ENCODE measurements at regions not wholly inside any gene's neighbourhood (a gene's known extent, or its start where the extent isn't known, plus 50 kb on each side); places are given as distances from the start of the nearest gene placed in this dataset.
A peak's percentile ranks its signal among the peaks of the same experiment; 100 is the strongest.

DNA sequence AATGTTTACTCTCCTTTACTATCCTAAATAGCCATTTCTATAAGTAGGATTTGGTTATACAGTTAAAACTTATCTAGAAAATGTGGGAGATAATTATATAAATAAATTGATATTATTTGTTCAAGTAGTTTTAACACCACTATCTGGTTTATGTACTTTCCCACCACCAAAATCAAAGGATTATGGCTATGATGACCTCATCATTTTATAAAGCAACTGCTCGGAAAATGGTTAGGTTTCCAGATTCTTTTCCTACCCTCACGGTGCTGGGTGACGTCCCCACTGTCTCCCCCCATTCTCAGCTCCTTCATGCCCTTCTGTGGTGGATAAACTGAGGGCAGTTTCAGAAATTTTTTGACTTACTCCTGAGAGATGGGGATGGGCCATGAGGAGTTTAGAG lies 1011.8 kb upstream of the ADGRL4 start:
- H2BK15ac ChIP-seq (ENCODE audit: low read depth, poor library complexity, severe bottlenecking) = no peak overlapping the region
- no peaks in the 10 kb centered on the region for H3K79me1 ChIP-seq (replicated peaks; ENCODE audit: low read length, poor library complexity, severe bottlenecking)
- H4K8ac ChIP-seq (ENCODE audit: low read length) = no peak overlapping the region
- H3K27ac ChIP-seq (ENCODE audit: low read length, poor library complexity, severe bottlenecking) = no peak overlapping the region
- no peak overlapping the region for H3K4me3 ChIP-seq (ENCODE audit: insufficient read depth in 1 of 2, low read depth in 1 of 2, low read length in 2 of 2)
- no peak overlapping the region for H3K18ac ChIP-seq (ENCODE audit: low read depth in 1 of 2, low read length in 2 of 2)
- no peaks in the 10 kb centered on the region for H3K36me3 ChIP-seq (ENCODE audit: control insufficient read depth in 1 of 2, insufficient read depth in 2 of 2, low read depth in 1 of 2, low read length in 2 of 2)
- no peak overlapping the region for H3K9ac ChIP-seq (ENCODE audit: low read length)
- H2AK5ac ChIP-seq (ENCODE audit: low read length, severe bottlenecking) = no peak overlapping the region
- no peak overlapping the region for H3K14ac ChIP-seq (ENCODE audit: low read length in 2 of 2)
- H3K4ac ChIP-seq (ENCODE audit: low read depth in 1 of 2, low read length in 2 of 2) = no peak overlapping the region
- no peaks in the 10 kb centered on the region for H3K4me1 ChIP-seq (ENCODE audit: control insufficient read depth, insufficient read depth, low read depth, low read length)
- no peaks in the 10 kb centered on the region for H3K27me3 ChIP-seq (ENCODE audit: control insufficient read depth in 1 of 2, insufficient read depth in 1 of 2, low read length in 2 of 2)
- H2BK120ac ChIP-seq (ENCODE audit: low read depth, low read length) = no peak overlapping the region
- no peak overlapping the region for H3K23ac ChIP-seq (ENCODE audit: low read length in 2 of 2)
- H2BK5ac ChIP-seq (ENCODE audit: low read depth, low read length, poor library complexity, severe bottlenecking) = no peak overlapping the region
- H3K4me2 ChIP-seq (ENCODE audit: low read length, poor library complexity, severe bottlenecking) = no peak overlapping the region
- DNase-seq = no peak
- 88% methylated on average over 1 of the region's 3 CpGs for WGBS
- no peaks in the 10 kb centered on the region for H3K9me3 ChIP-seq (ENCODE audit: control insufficient read depth, low read length)
- no peak overlapping the region for H2BK12ac ChIP-seq (ENCODE audit: low read length in 2 of 2)
- H4K91ac ChIP-seq (ENCODE audit: low read length) = no peak overlapping the region
- H2AFZ ChIP-seq (ENCODE audit: low read depth, low read length) = no peak overlapping the region

DNA sequence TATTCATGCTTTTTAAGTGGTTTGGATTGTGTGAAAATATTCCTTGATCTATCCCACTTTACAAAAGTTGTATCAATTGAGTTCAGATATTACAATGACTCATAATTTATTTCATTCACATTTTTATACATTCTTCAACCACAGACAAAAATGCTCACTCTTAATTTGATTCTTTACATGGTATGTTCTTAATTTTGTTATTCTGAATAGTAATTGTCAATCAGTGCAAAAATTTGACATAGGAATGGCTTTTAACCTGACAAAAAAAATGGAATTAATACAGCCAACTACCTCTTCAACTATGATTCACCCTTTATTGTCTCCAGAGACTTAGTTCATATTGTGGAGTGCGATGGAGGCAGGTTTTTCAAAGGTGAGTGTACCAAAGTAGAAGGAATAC lies 1002.4 kb upstream of the ADGRL4 start:
- Histone ChIP-seq H3K27me3 (ENCODE audit: control insufficient read depth in 1 of 2, insufficient read depth in 1 of 2, low read length in 2 of 2) (no peaks in the 10 kb centered on the region), H2BK5ac (ENCODE audit: low read depth, low read length, poor library complexity, severe bottlenecking) (no peak overlapping the region), H3K4me2 (ENCODE audit: low read length, poor library complexity, severe bottlenecking) (no peak overlapping the region), H3K36me3 (ENCODE audit: control insufficient read depth in 1 of 2, insufficient read depth in 2 of 2, low read depth in 1 of 2, low read length in 2 of 2) (no peaks in the 10 kb centered on the region), H3K27ac (ENCODE audit: low read length, poor library complexity, severe bottlenecking) (no peak overlapping the region), H2BK15ac (ENCODE audit: low read depth, poor library complexity, severe bottlenecking) (no peak overlapping the region), H2AFZ (ENCODE audit: low read depth, low read length) (no peak overlapping the region), H3K23ac (ENCODE audit: low read length in 2 of 2) (no peak overlapping the region), H3K9ac (ENCODE audit: low read length) (no peak overlapping the region), H2AK5ac (ENCODE audit: low read length, severe bottlenecking) (no peak overlapping the region), H4K8ac (ENCODE audit: low read length) (no peak overlapping the region), H4K91ac (ENCODE audit: low read length) (no peak overlapping the region), H3K18ac (ENCODE audit: low read depth in 1 of 2, low read length in 2 of 2) (no peak overlapping the region), H3K4me3 (ENCODE audit: insufficient read depth in 1 of 2, low read depth in 1 of 2, low read length in 2 of 2) (no peak overlapping the region), H3K4ac (ENCODE audit: low read depth in 1 of 2, low read length in 2 of 2) (no peak overlapping the region), H3K79me1 (replicated peaks; ENCODE audit: low read length, poor library complexity, severe bottlenecking) (no peaks in the 10 kb centered on the region), H2BK12ac (ENCODE audit: low read length in 2 of 2) (no peak overlapping the region), H3K9me3 (ENCODE audit: control insufficient read depth, low read length) (no peaks in the 10 kb centered on the region), H3K14ac (ENCODE audit: low read length in 2 of 2) (no peak overlapping the region), H2BK120ac (ENCODE audit: low read depth, low read length) (no peak overlapping the region), H3K4me1 (ENCODE audit: control insufficient read depth, insufficient read depth, low read depth, low read length) (no peaks in the 10 kb centered on the region)
- no peak for DNase-seq
- no CpG with 5 or more reads among the region's 1 CpG for WGBS

DNA sequence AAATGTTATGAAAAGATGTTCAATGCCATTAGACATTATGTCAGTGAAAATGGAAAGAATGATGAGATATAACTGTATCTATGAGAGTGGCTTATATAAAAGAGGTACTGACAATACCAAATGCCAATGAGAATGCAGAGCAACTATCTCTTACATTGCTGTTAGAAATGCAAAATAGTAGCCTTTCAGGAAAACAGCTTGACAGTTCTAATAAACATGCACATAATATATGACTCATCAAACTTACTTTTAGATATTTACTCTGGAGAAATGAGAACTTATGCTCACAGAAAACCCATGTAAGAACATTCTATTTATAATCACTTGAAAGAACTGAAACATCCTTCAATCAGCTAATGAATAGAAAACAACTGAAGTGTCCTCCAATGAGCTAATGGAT lies 996.7 kb upstream of the ADGRL4 start:
- Histone ChIP-seq H3K9ac (ENCODE audit: low read length) (no peak overlapping the region), H4K8ac (ENCODE audit: low read length) (no peak overlapping the region), H3K27ac (ENCODE audit: low read length, poor library complexity, severe bottlenecking) (no peak overlapping the region), H3K4me2 (ENCODE audit: low read length, poor library complexity, severe bottlenecking) (no peak overlapping the region), H2AFZ (ENCODE audit: low read depth, low read length) (no peak overlapping the region), H3K36me3 (ENCODE audit: control insufficient read depth in 1 of 2, insufficient read depth in 2 of 2, low read depth in 1 of 2, low read length in 2 of 2) (no peaks in the 10 kb centered on the region), H3K14ac (ENCODE audit: low read length in 2 of 2) (no peak overlapping the region), H3K4ac (ENCODE audit: low read depth in 1 of 2, low read length in 2 of 2) (no peak overlapping the region), H3K4me3 (ENCODE audit: insufficient read depth in 1 of 2, low read depth in 1 of 2, low read length in 2 of 2) (no peak overlapping the region), H2AK5ac (ENCODE audit: low read length, severe bottlenecking) (no peak overlapping the region), H3K79me1 (replicated peaks; ENCODE audit: low read length, poor library complexity, severe bottlenecking) (no peaks in the 10 kb centered on the region), H3K27me3 (ENCODE audit: control insufficient read depth in 1 of 2, insufficient read depth in 1 of 2, low read length in 2 of 2) (no peaks in the 10 kb centered on the region), H2BK5ac (ENCODE audit: low read depth, low read length, poor library complexity, severe bottlenecking) (no peak overlapping the region), H2BK120ac (ENCODE audit: low read depth, low read length) (no peak overlapping the region), H3K4me1 (ENCODE audit: control insufficient read depth, insufficient read depth, low read depth, low read length) (no peaks in the 10 kb centered on the region), H2BK12ac (ENCODE audit: low read length in 2 of 2) (no peak overlapping the region), H3K9me3 (ENCODE audit: control insufficient read depth, low read length) (no peaks in the 10 kb centered on the region), H3K18ac (ENCODE audit: low read depth in 1 of 2, low read length in 2 of 2) (no peak overlapping the region), H4K91ac (ENCODE audit: low read length) (no peak overlapping the region), H2BK15ac (ENCODE audit: low read depth, poor library complexity, severe bottlenecking) (no peak overlapping the region), H3K23ac (ENCODE audit: low read length in 2 of 2) (no peak overlapping the region)
- DNase-seq = peak; percentile 8

DNA sequence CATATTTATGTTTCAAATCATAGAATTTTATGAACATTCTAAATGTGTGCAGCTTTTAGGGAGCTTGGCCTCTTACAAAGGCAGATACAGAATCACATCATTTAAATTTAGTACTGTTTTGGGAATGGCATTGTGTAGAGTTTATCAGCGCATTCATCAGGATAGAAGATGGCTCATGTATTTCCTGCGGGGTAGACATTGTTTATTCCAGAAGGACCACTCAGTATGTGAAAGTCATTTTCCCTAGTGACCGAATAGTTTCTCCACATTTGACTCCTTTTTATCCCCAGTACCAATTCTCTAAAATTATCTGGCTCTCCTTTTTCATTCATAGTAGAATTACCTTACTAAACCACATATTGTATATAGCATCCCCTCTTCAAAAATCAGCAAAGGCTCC lies 981.9 kb upstream of the ADGRL4 start:
- Histone ChIP-seq H3K79me1 (replicated peaks; ENCODE audit: low read length, poor library complexity, severe bottlenecking) (no peaks in the 10 kb centered on the region), H2AK5ac (ENCODE audit: low read length, severe bottlenecking) (no peak overlapping the region), H3K27me3 (ENCODE audit: control insufficient read depth in 1 of 2, insufficient read depth in 1 of 2, low read length in 2 of 2) (no peaks in the 10 kb centered on the region), H3K23ac (ENCODE audit: low read length in 2 of 2) (no peak overlapping the region), H2BK5ac (ENCODE audit: low read depth, low read length, poor library complexity, severe bottlenecking) (no peak overlapping the region), H2BK15ac (ENCODE audit: low read depth, poor library complexity, severe bottlenecking) (no peak overlapping the region), H3K4me2 (ENCODE audit: low read length, poor library complexity, severe bottlenecking) (no peak overlapping the region), H3K4ac (ENCODE audit: low read depth in 1 of 2, low read length in 2 of 2) (no peak overlapping the region), H2BK120ac (ENCODE audit: low read depth, low read length) (no peak overlapping the region), H3K36me3 (ENCODE audit: control insufficient read depth in 1 of 2, insufficient read depth in 2 of 2, low read depth in 1 of 2, low read length in 2 of 2) (no peaks in the 10 kb centered on the region), H3K27ac (ENCODE audit: low read length, poor library complexity, severe bottlenecking) (no peak overlapping the region), H3K4me3 (ENCODE audit: insufficient read depth in 1 of 2, low read depth in 1 of 2, low read length in 2 of 2) (no peak overlapping the region), H3K4me1 (ENCODE audit: control insufficient read depth, insufficient read depth, low read depth, low read length) (no peaks in the 10 kb centered on the region), H2AFZ (ENCODE audit: low read depth, low read length) (no peak overlapping the region), H2BK12ac (ENCODE audit: low read length in 2 of 2) (no peak overlapping the region), H4K91ac (ENCODE audit: low read length) (no peak overlapping the region), H4K8ac (ENCODE audit: low read length) (no peak overlapping the region), H3K9ac (ENCODE audit: low read length) (no peak overlapping the region), H3K9me3 (ENCODE audit: control insufficient read depth, low read length) (no peaks in the 10 kb centered on the region), H3K14ac (ENCODE audit: low read length in 2 of 2) (no peak overlapping the region), H3K18ac (ENCODE audit: low read depth in 1 of 2, low read length in 2 of 2) (no peak overlapping the region)
- no peak for DNase-seq
- 67% methylated on average over 3 of the region's 3 CpGs for WGBS

Measured in mesenchymal stem cell (in vitro differentiated cells and primary cell).